ENCODE measurements at regions not wholly inside any gene's neighbourhood (a gene's known extent, or its start where the extent isn't known, plus 50 kb on each side); places are given as distances from the start of the nearest gene placed in this dataset.

GRCh38 chr2:152858594-152859265, 140.3 kb downstream of the ARL6IP6 start:
- TF ChIP-seq CTCF (IDR thresholded peaks at IDR 0.05; ENCODE audit: low read depth, low read length, missing input control): no peak
- TF ChIP-seq TAF1 (conservative IDR thresholded peaks at IDR 0.05): no peak
- TF ChIP-seq RAD21 (IDR thresholded peaks at IDR 0.05): no peak
- no peak for TF ChIP-seq JUND (IDR thresholded peaks at IDR 0.05)

All from liver (tissue), 3 donors.